ENCODE measurements at regions not wholly inside any gene's neighbourhood (a gene's known extent, or its start where the extent isn't known, plus 50 kb on each side); places are given as distances from the start of the nearest gene placed in this dataset.
A peak's percentile ranks its signal among the peaks of the same experiment; 100 is the strongest.

GRCh38 chr20:50398821-50399554 lies 111.2 kb upstream of the PTPN1 start:
- DNase-seq (ENCODE audit: low spot score) (peak; percentile 90), ATAC-seq (peak; percentile 24)

DNA sequence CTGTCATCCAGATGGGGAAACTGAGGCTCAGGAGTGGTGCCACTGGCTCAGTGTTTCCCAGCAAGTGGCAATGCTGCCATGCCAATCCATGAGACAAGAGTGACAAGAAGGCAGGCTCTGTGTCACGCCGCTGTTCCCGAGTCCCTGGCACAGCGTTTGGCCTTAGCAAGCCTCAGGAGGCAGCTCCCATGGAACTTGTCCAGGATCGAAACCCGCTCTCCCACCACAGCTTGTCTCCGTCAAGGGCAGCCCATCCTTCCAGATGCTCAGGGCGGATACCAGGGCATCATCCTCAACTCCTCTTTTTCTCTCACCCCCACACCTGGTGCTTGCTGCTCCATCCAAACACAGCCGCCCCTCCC lies 110.6 kb upstream of the PTPN1 start:
- peak; percentile 12 for ATAC-seq

GRCh38 chr20:50399917-50400704 lies 110.1 kb upstream of the PTPN1 start:
- DNase-seq (ENCODE audit: low spot score) = peak; percentile 88
- peak; percentile 35 for ATAC-seq

More for the DNA sequence above, 110.6 kb upstream of the PTPN1 start:
- DNase-seq (ENCODE audit: low spot score) = peak; percentile 78

DNA sequence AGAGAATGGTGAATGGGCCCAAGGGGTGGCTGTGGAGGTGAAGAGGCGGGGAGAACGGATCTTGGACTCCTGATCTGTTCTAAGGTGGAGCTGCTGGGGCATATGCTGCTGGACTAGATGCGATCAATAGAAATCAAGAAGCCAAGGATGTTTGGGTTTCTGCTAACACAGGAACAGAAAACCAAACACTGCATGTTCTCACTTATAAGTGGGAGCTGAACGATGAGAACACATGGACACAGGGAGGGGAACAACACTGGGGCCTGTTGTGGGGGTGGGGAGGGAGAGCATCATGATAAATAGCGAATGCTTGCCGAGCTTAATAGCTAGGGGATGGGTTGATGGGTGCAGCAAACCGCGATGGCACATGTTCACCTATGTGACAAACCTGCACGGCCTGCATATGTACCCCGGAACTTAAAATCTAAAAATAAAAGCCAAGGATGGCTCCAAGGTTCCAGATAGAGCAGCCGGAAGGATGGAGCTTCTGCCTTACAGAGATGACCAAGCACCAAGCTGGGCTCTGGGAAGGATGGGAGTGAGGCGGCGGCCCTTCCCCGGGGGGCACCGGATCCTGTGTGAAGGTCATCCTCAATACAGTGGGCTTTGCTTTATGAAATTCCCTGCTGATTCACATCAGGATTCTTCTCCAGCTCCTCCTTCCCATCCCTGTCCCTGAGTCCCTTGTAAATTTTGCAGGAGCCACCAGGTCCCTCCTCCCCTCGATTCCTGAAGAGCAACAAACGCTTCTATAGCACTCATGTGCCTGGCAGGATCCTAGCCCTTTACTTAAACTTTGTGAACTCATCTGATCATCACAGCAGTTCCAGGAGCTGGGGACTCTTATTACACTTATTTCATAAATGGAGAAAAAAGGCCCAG lies 109.2 kb upstream of the PTPN1 start:
- DNase-seq (ENCODE audit: low spot score) = no peak
- ATAC-seq = peak; percentile 3

DNA sequence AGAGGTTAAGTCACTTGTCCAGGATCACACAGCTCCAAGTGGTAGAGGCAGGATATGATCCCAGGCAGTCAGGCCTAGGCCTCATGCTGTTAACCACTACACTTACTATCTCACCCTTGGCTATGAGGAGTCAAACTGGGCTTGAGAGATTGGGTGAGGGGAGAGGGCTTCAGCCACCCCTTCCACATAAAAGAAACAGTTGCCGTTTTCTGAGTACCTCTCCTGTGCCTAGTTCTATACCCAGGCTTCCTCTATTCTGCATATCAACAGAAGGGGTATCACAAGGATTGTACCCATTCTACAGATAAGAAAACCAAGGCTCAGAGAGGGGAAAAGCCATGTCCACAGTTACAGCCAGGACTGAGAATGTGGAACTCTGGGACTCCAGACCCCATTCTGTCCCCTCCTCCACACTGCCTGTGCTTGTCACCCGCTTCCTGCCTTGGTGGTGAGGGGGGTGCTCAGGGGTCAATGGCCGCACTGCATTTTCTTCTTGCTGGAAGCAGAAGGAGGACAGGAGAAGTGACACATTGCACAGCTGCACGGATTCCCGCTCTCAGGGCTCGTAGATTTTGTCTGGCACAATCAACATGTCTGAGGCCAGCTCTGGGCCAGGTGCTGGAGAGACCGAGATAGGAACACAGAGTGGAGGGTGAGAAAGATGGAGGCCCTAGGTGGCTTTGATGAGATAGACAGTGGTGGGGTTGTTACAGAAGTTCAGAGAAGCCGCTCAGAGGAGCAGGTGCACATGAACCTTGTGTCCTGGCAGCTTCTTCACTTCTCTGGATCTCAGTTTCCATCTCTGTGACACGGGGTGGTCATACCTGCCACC lies 108.4 kb upstream of the PTPN1 start:
- ATAC-seq = no peak
- DNase-seq (ENCODE audit: low spot score) = no peak

- DNase-seq (ENCODE audit: low spot score) = peak; percentile 95
- peak; percentile 45 for ATAC-seq
Measured at GRCh38 chr20:50403565-50404418, 106.4 kb upstream of the PTPN1 start.

GRCh38 chr20:50404419-50405234 lies 105.6 kb upstream of the PTPN1 start:
- ATAC-seq = no peak
- no peak for DNase-seq (ENCODE audit: low spot score)

DNA sequence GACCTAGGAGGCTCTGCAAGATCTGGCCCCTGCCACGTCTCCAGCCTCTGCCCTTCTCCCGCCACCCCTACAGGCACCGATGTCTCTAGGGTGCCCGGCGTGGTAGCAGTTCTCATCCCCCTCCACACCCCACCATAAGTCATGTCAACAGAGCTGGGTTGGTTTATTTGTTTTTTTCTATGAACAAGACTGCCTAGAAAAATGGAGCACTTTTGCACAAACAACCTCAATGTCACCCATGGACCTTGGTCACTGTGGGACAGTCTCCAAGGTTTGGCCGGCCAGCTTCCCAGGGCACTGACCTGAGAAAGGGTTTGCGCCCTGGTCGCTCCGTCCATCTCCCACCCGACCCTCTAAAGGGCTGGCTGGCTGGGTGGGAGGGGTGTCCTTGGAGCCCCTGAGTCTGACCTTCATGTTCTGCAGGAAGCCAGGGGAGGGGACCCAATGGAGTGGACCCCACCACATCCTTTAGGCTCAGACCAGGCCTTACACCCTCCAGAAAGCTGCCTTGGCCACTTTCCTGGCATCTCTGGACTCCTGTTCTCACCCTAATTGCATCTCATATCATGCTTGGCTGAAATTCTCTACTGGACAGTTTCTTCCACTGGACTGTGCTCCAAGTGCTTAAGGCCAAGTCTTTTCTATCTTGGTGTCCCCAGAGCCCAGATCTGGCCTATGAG lies 104.8 kb upstream of the PTPN1 start:
- peak; percentile 93 for DNase-seq (ENCODE audit: low spot score)

GRCh38 chr20:50405915-50406609 lies 104.1 kb upstream of the PTPN1 start:
- ATAC-seq (no peak), DNase-seq (ENCODE audit: low spot score) (no peak)

More for the DNA sequence above, 104.8 kb upstream of the PTPN1 start:
- ATAC-seq = peak; percentile 67

DNA sequence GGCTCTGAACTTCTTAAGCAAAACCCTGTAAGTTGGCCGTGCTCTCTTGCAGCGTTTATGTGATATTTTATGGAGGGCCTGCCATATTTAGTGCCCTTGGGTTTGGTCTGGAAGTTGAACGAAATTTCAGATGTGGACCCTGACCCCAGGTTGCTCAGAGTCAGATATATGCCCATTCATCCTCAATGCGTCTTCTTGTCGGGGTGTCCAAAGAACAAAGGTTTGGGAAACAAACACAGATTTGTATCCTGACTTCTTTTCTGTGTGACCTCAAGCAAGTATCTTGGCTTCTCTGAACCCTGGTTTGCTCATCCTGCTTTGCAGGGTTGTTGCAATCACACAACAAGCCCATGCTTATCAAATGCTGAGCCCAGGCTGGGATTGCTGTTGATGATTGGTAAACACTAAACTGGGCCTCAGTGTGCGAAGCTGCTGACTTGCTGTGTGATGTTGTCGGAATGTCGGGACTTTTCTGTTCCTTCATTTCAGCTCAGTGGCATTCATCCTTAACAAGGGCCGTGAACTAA lies 103.5 kb upstream of the PTPN1 start:
- no peak for DNase-seq (ENCODE audit: low spot score)
- ATAC-seq = no peak

DNA sequence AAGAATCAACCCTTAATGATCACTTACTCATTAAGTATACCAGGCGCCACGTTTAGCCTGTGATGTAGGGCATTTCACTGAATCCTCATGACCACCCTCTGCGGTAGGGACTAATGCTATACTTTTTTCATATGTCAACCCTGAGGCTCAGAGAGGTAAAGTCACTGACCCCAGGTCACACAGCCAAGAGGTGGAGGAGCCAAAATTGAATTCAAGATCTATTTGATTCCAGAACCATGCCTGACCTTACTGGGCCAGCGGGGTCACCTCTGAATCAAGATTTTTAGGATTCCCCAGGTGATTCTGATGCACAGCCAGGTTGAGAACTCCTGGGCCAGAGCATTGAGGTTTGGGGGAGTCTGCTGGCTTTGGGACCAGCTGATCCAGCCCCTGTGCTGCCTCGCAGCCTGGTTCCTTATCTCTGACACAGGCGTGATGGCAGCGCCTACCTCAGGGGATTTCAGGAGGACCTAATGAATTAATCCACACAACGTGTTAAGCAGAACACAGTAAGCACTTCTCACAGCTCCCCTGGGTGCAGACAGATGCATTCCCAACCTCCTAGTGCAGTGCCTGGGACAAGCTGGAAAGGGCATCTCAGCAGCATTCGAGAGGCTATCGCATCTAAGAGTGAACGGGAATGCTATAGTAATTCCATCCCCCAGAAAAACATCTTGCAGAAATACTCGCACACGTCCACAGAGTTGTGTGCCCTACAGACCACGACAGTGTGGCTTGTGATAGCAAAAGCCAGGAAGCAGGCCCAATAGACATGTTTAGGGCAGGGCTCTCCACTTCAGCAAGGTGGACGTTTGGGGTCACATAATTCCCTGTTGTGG lies 101.4 kb upstream of the PTPN1 start:
- DNase-seq (ENCODE audit: low spot score) (no peak), ATAC-seq (no peak)

DNA sequence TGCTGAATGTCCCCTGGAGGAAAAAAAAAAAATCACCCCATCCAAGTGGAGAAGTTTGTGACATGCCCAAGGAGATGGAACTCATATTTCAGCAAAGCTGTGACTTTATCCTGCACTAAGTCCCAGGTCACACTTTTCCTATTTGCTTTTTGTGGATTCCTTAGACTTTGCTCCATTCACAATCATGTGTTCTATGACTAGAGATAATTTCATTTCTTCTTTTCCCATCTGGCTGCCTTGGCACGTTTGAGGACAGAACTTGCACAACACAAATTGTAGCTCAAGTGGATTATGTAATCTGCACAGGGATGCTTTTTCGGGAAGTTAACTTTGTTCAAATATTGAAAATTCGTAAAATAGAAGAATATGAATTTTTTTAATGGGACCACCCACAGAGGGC lies 100.7 kb upstream of the PTPN1 start:
- DNase-seq (ENCODE audit: low spot score) = no peak
- ATAC-seq = peak; percentile 7

- no peak for ATAC-seq
Measured at GRCh38 chr20:50410343-50410742, 99.8 kb upstream of the PTPN1 start.

GRCh38 chr20:50412069-50412468 lies 98.1 kb upstream of the PTPN1 start:
- no peak for DNase-seq (ENCODE audit: low spot score)
- no peak for ATAC-seq

More at GRCh38 chr20:50410343-50410742, 99.8 kb upstream of the PTPN1 start:
- no peak for DNase-seq (ENCODE audit: low spot score)

DNA sequence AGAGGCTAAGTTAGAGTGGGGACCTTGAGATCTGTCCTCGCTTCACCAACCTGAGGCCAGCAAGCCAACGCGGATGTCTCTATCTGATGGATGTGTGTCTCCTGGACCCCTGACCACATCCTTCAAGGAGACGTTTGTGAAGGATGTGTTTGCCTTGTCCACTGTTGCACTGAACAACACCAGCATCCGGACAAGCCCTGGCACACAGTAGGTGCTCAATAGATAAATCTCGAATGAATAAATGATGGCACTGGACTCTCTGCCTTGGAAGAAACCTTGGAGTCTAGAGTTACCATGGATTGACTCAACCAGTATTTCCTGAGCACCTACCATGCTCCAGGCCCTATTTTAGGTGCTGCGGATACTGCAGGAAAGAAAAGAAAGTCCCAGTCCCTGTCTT lies 97.7 kb upstream of the PTPN1 start:
- ATAC-seq = no peak
- no peak for DNase-seq (ENCODE audit: low spot score)

GRCh38 chr20:50413088-50413500 lies 97.1 kb upstream of the PTPN1 start:
- no peak for ATAC-seq
- DNase-seq (ENCODE audit: low spot score) = no peak
